Renal pelvis (tissue), 1 donor: ENCODE measurements at regions not wholly inside any gene's neighbourhood (a gene's known extent, or its start where the extent isn't known, plus 50 kb on each side); places are given as distances from the start of the nearest gene placed in this dataset.
A peak's percentile ranks its signal among the peaks of the same experiment; 100 is the strongest.
"Not testable (repeated sequence)": the region's sequence is repeated elsewhere in the genome, so short reads cannot be mapped to it uniquely, and the experiment has no call there.

Experiments used
- DNase-seq: peaks from one replicate; pipeline ENCODE4 v3.0.0-alpha.2; 2013

GRCh38 chr6:166806217-166806838 is 150.0 kb downstream of the RNASET2 start:
- no peak for DNase-seq

- DNase-seq = no peak
Observed at GRCh38 chr6:166803471-166803870, 152.9 kb downstream of the RNASET2 start.

- no peak for DNase-seq
Observed at GRCh38 chr6:166802401-166802800, 153.9 kb downstream of the RNASET2 start.

GRCh38 chr6:166800137-166800536 is 156.2 kb downstream of the RNASET2 start:
- DNase-seq = no peak

- no peak for DNase-seq
Observed at GRCh38 chr6:166798652-166799051, 157.7 kb downstream of the RNASET2 start.

GRCh38 chr6:166796610-166797009 is 159.7 kb downstream of the RNASET2 start:
- DNase-seq = no peak

GRCh38 chr6:166795879-166796278 is 160.5 kb downstream of the RNASET2 start:
- DNase-seq = no peak

GRCh38 chr6:166790808-166791207 is 163.8 kb upstream of the RPS6KA2 start:
- not testable (repeated sequence) for DNase-seq

- not testable (repeated sequence) for DNase-seq
Observed at GRCh38 chr6:166788846-166789529, 161.9 kb upstream of the RPS6KA2 start.

- peak; percentile 62 for DNase-seq
Observed at GRCh38 chr6:166786704-166787293, 159.7 kb upstream of the RPS6KA2 start.

GRCh38 chr6:166785131-166785530 is 158.1 kb upstream of the RPS6KA2 start:
- DNase-seq = no peak

GRCh38 chr6:166784691-166785090 is 157.6 kb upstream of the RPS6KA2 start:
- no peak for DNase-seq

GRCh38 chr6:166782520-166782919 is 155.5 kb upstream of the RPS6KA2 start:
- DNase-seq = no peak

GRCh38 chr6:166781331-166781730 is 154.3 kb upstream of the RPS6KA2 start:
- DNase-seq = no peak

GRCh38 chr6:166779963-166780683 is 153.1 kb upstream of the RPS6KA2 start:
- DNase-seq = no peak

GRCh38 chr6:166779381-166779780 is 152.3 kb upstream of the RPS6KA2 start:
- DNase-seq = no peak

- DNase-seq = no peak
Observed at GRCh38 chr6:166778776-166779175, 151.7 kb upstream of the RPS6KA2 start.

- no peak for DNase-seq
Observed at GRCh38 chr6:166778046-166778445, 151.0 kb upstream of the RPS6KA2 start.

GRCh38 chr6:166777096-166777630 is 150.1 kb upstream of the RPS6KA2 start:
- DNase-seq = no peak

GRCh38 chr6:166776571-166776970 is 149.5 kb upstream of the RPS6KA2 start:
- no peak for DNase-seq

GRCh38 chr6:166775923-166776220 is 148.8 kb upstream of the RPS6KA2 start:
- no peak for DNase-seq

- DNase-seq = peak; percentile 74
Observed at GRCh38 chr6:166775180-166775922, 148.3 kb upstream of the RPS6KA2 start.
